ENCODE measurements at regions not wholly inside any gene's neighbourhood (a gene's known extent, or its start where the extent isn't known, plus 50 kb on each side); places are given as distances from the start of the nearest gene placed in this dataset.

DNA sequence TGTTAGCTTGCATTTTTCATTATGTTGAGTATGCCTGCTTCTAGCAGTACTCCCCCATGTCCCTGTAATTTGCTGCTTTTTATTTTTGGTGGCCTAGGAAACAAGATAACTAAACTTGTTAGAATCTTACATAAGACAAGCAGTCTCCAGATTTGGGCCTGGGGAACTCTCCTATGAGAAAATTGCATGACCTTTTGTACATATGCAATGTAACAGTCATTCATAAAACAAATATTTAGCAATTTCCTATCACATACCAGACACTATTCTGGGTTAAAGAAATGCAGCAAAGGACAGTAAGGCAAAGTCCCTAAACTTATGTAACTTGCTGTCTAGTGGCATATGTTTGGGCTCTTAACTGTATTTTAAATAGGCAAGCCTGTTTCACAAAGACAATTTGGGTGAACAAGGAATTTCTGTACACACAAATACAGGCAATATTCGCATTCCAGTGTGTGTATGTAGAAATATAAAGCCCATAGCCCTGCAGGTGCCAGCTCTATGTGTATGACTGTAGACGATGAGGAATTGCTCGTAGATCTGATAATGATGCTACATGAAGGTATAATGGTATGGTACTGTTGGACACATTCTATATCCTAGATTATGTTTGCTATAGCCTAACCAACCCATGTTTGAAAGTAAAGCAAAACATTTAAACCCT, 305.2 kb upstream of the CITED2 start:
- FAIRE-seq: no peak

More for the DNA sequence above, 305.2 kb upstream of the CITED2 start:
- DNase-seq (ENCODE audit: extremely low read depth in 1 of 4, low spot score in 3 of 4): no peak
- Histone ChIP-seq H3K9ac (ENCODE audit: insufficient read depth in 1 of 2, low read depth in 2 of 2, low read length in 2 of 2) (no peak overlapping the region), H3K27ac (ENCODE audit: extremely low read depth, low read depth, low read length) (no peak overlapping the region), H3K9me3 (replicated peaks; ENCODE audit: control insufficient read depth, insufficient read depth, low read depth, low read length) (no peaks in the 10 kb centered on the region), H3K9me1 (ENCODE audit: control insufficient read depth, insufficient read depth, low read length) (no peaks in the 10 kb centered on the region), H3K4me1 (replicated peaks in 1 of 2; ENCODE audit: control insufficient read depth in 2 of 2, insufficient read depth in 2 of 2, low read length in 2 of 2) (no peaks in the 10 kb centered on the region), H3K79me2 (ENCODE audit: control insufficient read depth, insufficient read depth, low read length) (no peaks in the 10 kb centered on the region), H3K27me3 (ENCODE audit: control insufficient read depth in 2 of 2, insufficient read depth in 2 of 2, low read length in 2 of 2) (no peaks in the 10 kb centered on the region), H3K4me2 (ENCODE audit: insufficient read depth, low read length) (no peak overlapping the region), H4K20me1 (replicated peaks; ENCODE audit: control insufficient read depth, insufficient read depth, low read length) (no peaks in the 10 kb centered on the region), H2AFZ (ENCODE audit: low read depth, low read length) (no peak overlapping the region; the same call in 1 of the 2 replicates), H3K36me3 (ENCODE audit: control insufficient read depth, insufficient read depth, low read length) (no peaks in the 10 kb centered on the region), H3K4me3 (no peak overlapping the region)
- ChIA-PET CTCF (ENCODE audit: low intra/inter-chr PET ratio) (no interaction called here), POLR2A (interaction anchor here (0.7 kb wide), 1 partner anchor 305 kb away, joined by 3 read pairs; the partner anchor contains the start of gene CITED2)
- no peak for ATAC-seq
- in situ Hi-C loops (cut with MboI): no loop called here
- BruUV-seq (replicated peaks): no TSS peak
- intact Hi-C loops (cut with micrococcal nuclease): no loop called here
- 67% methylated on average over 3 of the region's 3 CpGs for WGBS (ENCODE audit: insufficient coverage, low coverage, missing lambda C conversion rate)
- TF ChIP-seq ZKSCAN1 (IDR thresholded peaks at IDR 0.05; ENCODE audit: low read depth, low read length): no peak
- TF ChIP-seq, protein P1, sequence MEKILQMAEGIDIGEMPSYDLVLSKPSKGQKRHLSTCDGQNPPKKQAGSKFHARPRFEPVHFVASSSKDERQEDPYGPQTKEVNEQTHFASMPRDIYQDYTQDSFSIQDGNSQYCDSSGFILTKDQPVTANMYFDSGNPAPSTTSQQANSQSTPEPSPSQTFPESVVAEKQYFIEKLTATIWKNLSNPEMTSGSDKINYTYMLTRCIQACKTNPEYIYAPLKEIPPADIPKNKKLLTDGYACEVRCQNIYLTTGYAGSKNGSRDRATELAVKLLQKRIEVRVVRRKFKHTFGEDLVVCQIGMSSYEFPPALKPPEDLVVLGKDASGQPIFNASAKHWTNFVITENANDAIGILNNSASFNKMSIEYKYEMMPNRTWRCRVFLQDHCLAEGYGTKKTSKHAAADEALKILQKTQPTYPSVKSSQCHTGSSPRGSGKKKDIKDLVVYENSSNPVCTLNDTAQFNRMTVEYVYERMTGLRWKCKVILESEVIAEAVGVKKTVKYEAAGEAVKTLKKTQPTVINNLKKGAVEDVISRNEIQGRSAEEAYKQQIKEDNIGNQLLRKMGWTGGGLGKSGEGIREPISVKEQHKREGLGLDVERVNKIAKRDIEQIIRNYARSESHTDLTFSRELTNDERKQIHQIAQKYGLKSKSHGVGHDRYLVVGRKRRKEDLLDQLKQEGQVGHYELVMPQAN (IDR thresholded peaks at IDR 0.05; ENCODE audit: borderline replicate concordance): no peak
- no peak for TF ChIP-seq BCL6 (CRISPR knock-in tag; IDR thresholded peaks at IDR 0.05)
- no peak for TF ChIP-seq KDM1A (IDR thresholded peaks at IDR 0.05)
- TF ChIP-seq TCFL5 (CRISPR knock-in tag; conservative IDR thresholded peaks at IDR 0.05): no peak

Data from K562 (cell line).